ENCODE measurements at regions not wholly inside any gene's neighbourhood (a gene's known extent, or its start where the extent isn't known, plus 50 kb on each side); places are given as distances from the start of the nearest gene placed in this dataset.
A peak's percentile ranks its signal among the peaks of the same experiment; 100 is the strongest.

- no peak overlapping the region for H3K4me3 ChIP-seq (ENCODE audit: low read length in 2 of 2)
- no peaks in the 10 kb centered on the region for H3K27me3 ChIP-seq (ENCODE audit: insufficient read depth, low read length)
- no peaks in the 10 kb centered on the region for H3K36me3 Mint-ChIP-seq
- CTCF ChIA-PET (ENCODE audit: partially characterized antibody): no interaction called here
- H3K27ac Mint-ChIP-seq: peak overlapping the region in 1 of 7 donors; percentile 51
- POLR2A ChIA-PET (ENCODE audit: partially characterized antibody): no interaction called here
- DNase-seq: no peak
- H3K9me3 Mint-ChIP-seq: no peaks in the 10 kb centered on the region
- H3K4me1 Mint-ChIP-seq: no peaks in the 10 kb centered on the region
- no peaks in the 10 kb centered on the region for H3K36me3 ChIP-seq (ENCODE audit: insufficient read depth, low read length)
- no peak overlapping the region for H3K4me3 Mint-ChIP-seq
- H3K4me1 ChIP-seq (ENCODE audit: insufficient read depth, low read length): no peaks in the 10 kb centered on the region
- H3K27me3 Mint-ChIP-seq: no peaks in the 10 kb centered on the region
- no peaks in the 10 kb centered on the region for H3K9me3 ChIP-seq (ENCODE audit: control insufficient read depth in 1 of 2, low read length in 2 of 2)
- intact Hi-C loops (cut with micrococcal nuclease): no loop called here
- H3K27ac ChIP-seq (ENCODE audit: low read depth, low read length): no peak overlapping the region
Observed at GRCh38 chr3:72593881-72594397, 254.3 kb downstream of the SHQ1 start.

- intact Hi-C loops (cut with micrococcal nuclease): no loop called here
- Mint-ChIP-seq H3K36me3 (no peaks in the 10 kb centered on the region), H3K4me3 (no peak overlapping the region), H3K27me3 (no peaks in the 10 kb centered on the region), H3K9me3 (no peaks in the 10 kb centered on the region), H3K27ac (no peak overlapping the region), H3K4me1 (no peaks in the 10 kb centered on the region)
- Histone ChIP-seq H3K4me3 (ENCODE audit: low read length in 2 of 2) (no peak overlapping the region), H3K9me3 (ENCODE audit: control insufficient read depth in 1 of 2, low read length in 2 of 2) (no peaks in the 10 kb centered on the region), H3K27ac (ENCODE audit: low read depth, low read length) (no peak overlapping the region), H3K36me3 (ENCODE audit: insufficient read depth, low read length) (no peaks in the 10 kb centered on the region), H3K27me3 (ENCODE audit: insufficient read depth, low read length) (no peaks in the 10 kb centered on the region), H3K4me1 (ENCODE audit: insufficient read depth, low read length) (no peaks in the 10 kb centered on the region)
- DNase-seq: no peak
- POLR2A ChIA-PET (ENCODE audit: partially characterized antibody): no interaction called here
- CTCF ChIA-PET (ENCODE audit: partially characterized antibody): no interaction called here
Observed at GRCh38 chr3:72591522-72592421, 256.5 kb downstream of the SHQ1 start.

GRCh38 chr3:72590732-72591221 lies 257.5 kb downstream of the SHQ1 start:
- intact Hi-C loops (cut with micrococcal nuclease): no loop called here
- ChIA-PET POLR2A (ENCODE audit: partially characterized antibody) (no interaction called here), CTCF (ENCODE audit: partially characterized antibody) (no interaction called here)
- no peaks in the 10 kb centered on the region for H3K9me3 ChIP-seq (ENCODE audit: control insufficient read depth in 1 of 2, low read length in 2 of 2)
- H3K27ac ChIP-seq (ENCODE audit: low read depth, low read length): no peak overlapping the region
- no peaks in the 10 kb centered on the region for H3K36me3 ChIP-seq (ENCODE audit: insufficient read depth, low read length)
- H3K27me3 ChIP-seq (ENCODE audit: insufficient read depth, low read length): no peaks in the 10 kb centered on the region
- no peak overlapping the region for H3K4me3 Mint-ChIP-seq
- no peak for DNase-seq
- no peaks in the 10 kb centered on the region for H3K36me3 Mint-ChIP-seq
- no peaks in the 10 kb centered on the region for H3K4me1 Mint-ChIP-seq
- no peaks in the 10 kb centered on the region for H3K4me1 ChIP-seq (ENCODE audit: insufficient read depth, low read length)
- H3K9me3 Mint-ChIP-seq: no peaks in the 10 kb centered on the region
- no peaks in the 10 kb centered on the region for H3K27me3 Mint-ChIP-seq
- no peak overlapping the region for H3K4me3 ChIP-seq (ENCODE audit: low read length in 2 of 2)
- no peak overlapping the region for H3K27ac Mint-ChIP-seq

DNA sequence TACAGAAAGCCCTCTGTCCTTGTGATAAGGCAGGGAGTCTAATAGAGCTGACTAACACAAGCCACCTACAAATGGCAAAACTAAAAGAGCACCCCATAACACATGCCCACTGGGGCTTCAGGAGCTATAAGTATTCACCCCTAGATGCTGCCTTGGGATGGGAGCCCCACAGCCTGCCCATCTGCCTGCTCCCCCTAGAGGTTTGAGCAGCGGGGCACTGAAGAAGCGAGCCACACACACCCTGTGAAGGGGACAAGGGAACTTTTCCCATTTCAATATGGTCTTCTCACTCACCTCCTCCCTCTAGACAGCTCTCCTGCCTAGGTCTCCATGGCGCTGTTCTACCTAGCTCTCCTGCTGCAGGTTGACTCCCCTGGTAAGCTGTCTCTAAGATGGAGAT lies 261.0 kb downstream of the SHQ1 start:
- Mint-ChIP-seq H3K9me3 (no peaks in the 10 kb centered on the region), H3K4me1 (no peaks in the 10 kb centered on the region), H3K4me3 (no peak overlapping the region), H3K27me3 (no peaks in the 10 kb centered on the region), H3K27ac (no peak overlapping the region), H3K36me3 (no peaks in the 10 kb centered on the region)
- no peaks in the 10 kb centered on the region for H3K36me3 ChIP-seq (ENCODE audit: insufficient read depth, low read length)
- intact Hi-C loops (cut with micrococcal nuclease): no loop called here
- no peak overlapping the region for H3K27ac ChIP-seq (ENCODE audit: low read depth, low read length)
- ChIA-PET POLR2A (ENCODE audit: partially characterized antibody) (no interaction called here), CTCF (ENCODE audit: partially characterized antibody) (interaction anchor here (1.0 to 1.6 kb wide), 3 partner anchors 9 to 35 kb away, joined by 3 to 4 read pairs (median 3); no protein-coding TSS in a partner anchor)
- no peak for DNase-seq
- no peaks in the 10 kb centered on the region for H3K9me3 ChIP-seq (ENCODE audit: control insufficient read depth in 1 of 2, low read length in 2 of 2)
- no peak overlapping the region for H3K4me3 ChIP-seq (ENCODE audit: low read length in 2 of 2)
- no peaks in the 10 kb centered on the region for H3K27me3 ChIP-seq (ENCODE audit: insufficient read depth, low read length)
- no peaks in the 10 kb centered on the region for H3K4me1 ChIP-seq (ENCODE audit: insufficient read depth, low read length)

DNA sequence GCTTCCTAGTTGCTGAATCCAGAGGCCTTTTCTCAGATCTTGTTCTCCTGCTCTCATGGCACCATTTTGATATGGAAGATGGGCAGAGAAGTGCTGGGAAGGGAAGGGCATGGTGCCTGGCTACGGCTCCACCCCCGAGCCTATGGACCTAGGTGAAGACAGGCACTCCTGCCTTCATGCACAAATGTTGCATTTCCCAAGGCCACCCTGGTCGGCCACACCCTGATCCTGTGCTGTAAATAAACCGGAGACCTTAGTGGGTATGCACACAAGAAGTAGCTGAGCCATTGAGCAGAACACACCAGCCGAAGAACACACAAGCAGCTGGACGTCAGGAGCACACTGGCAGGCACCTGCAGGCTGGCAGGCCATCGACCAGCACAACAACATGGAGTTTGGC lies 261.6 kb downstream of the SHQ1 start:
- ChIA-PET CTCF (ENCODE audit: partially characterized antibody) (interaction anchor here (1.0 to 1.6 kb wide), 2 partner anchors 10 to 11 kb away, joined by 3 to 4 read pairs; no protein-coding TSS in a partner anchor), POLR2A (ENCODE audit: partially characterized antibody) (no interaction called here)
- no peaks in the 10 kb centered on the region for H3K9me3 Mint-ChIP-seq
- no peak for DNase-seq
- Histone ChIP-seq H3K9me3 (ENCODE audit: control insufficient read depth in 1 of 2, low read length in 2 of 2) (no peaks in the 10 kb centered on the region), H3K4me1 (ENCODE audit: insufficient read depth, low read length) (no peaks in the 10 kb centered on the region), H3K36me3 (ENCODE audit: insufficient read depth, low read length) (no peaks in the 10 kb centered on the region), H3K27ac (ENCODE audit: low read depth, low read length) (no peak overlapping the region), H3K27me3 (ENCODE audit: insufficient read depth, low read length) (no peaks in the 10 kb centered on the region), H3K4me3 (ENCODE audit: low read length in 2 of 2) (no peak overlapping the region)
- no peaks in the 10 kb centered on the region for H3K4me1 Mint-ChIP-seq
- H3K27ac Mint-ChIP-seq: no peak overlapping the region
- H3K36me3 Mint-ChIP-seq: no peaks in the 10 kb centered on the region
- H3K4me3 Mint-ChIP-seq: peak overlapping the region in 1 of 8 donors; percentile 46
- H3K27me3 Mint-ChIP-seq: no peaks in the 10 kb centered on the region
- intact Hi-C loops (cut with micrococcal nuclease): no loop called here

- H3K36me3 Mint-ChIP-seq: no peaks in the 10 kb centered on the region
- H3K9me3 Mint-ChIP-seq: no peaks in the 10 kb centered on the region
- H3K27ac Mint-ChIP-seq: no peak overlapping the region
- no peak overlapping the region for H3K4me3 Mint-ChIP-seq
- DNase-seq: no peak
- Histone ChIP-seq H3K36me3 (ENCODE audit: insufficient read depth, low read length) (no peaks in the 10 kb centered on the region), H3K27ac (ENCODE audit: low read depth, low read length) (no peak overlapping the region), H3K4me3 (ENCODE audit: low read length in 2 of 2) (no peak overlapping the region), H3K4me1 (ENCODE audit: insufficient read depth, low read length) (no peaks in the 10 kb centered on the region), H3K27me3 (ENCODE audit: insufficient read depth, low read length) (no peaks in the 10 kb centered on the region), H3K9me3 (ENCODE audit: control insufficient read depth in 1 of 2, low read length in 2 of 2) (no peaks in the 10 kb centered on the region)
- ChIA-PET POLR2A (ENCODE audit: partially characterized antibody) (no interaction called here), CTCF (ENCODE audit: partially characterized antibody) (no interaction called here)
- intact Hi-C loops (cut with micrococcal nuclease): no loop called here
- no peaks in the 10 kb centered on the region for H3K27me3 Mint-ChIP-seq
- H3K4me1 Mint-ChIP-seq: no peaks in the 10 kb centered on the region
Observed at GRCh38 chr3:72585966-72586365, 262.3 kb downstream of the SHQ1 start.

- Histone ChIP-seq H3K27me3 (ENCODE audit: insufficient read depth, low read length) (no peaks in the 10 kb centered on the region), H3K36me3 (ENCODE audit: insufficient read depth, low read length) (no peaks in the 10 kb centered on the region), H3K9me3 (ENCODE audit: control insufficient read depth in 1 of 2, low read length in 2 of 2) (no peaks in the 10 kb centered on the region), H3K4me1 (ENCODE audit: insufficient read depth, low read length) (no peaks in the 10 kb centered on the region), H3K4me3 (ENCODE audit: low read length in 2 of 2) (no peak overlapping the region), H3K27ac (ENCODE audit: low read depth, low read length) (no peak overlapping the region)
- intact Hi-C loops (cut with micrococcal nuclease): no loop called here
- no peaks in the 10 kb centered on the region for H3K9me3 Mint-ChIP-seq
- no peak overlapping the region for H3K4me3 Mint-ChIP-seq
- no peak for DNase-seq
- H3K36me3 Mint-ChIP-seq: no peaks in the 10 kb centered on the region
- CTCF ChIA-PET (ENCODE audit: partially characterized antibody): no interaction called here
- POLR2A ChIA-PET (ENCODE audit: partially characterized antibody): no interaction called here
- H3K27me3 Mint-ChIP-seq: no peaks in the 10 kb centered on the region
- H3K4me1 Mint-ChIP-seq: no peaks in the 10 kb centered on the region
- H3K27ac Mint-ChIP-seq: no peak overlapping the region
Observed at GRCh38 chr3:72584262-72584661, 264.0 kb downstream of the SHQ1 start.

Data from CD4-positive, alpha-beta memory T cell (primary cell).